ENCODE measurements at regions not wholly inside any gene's neighbourhood (a gene's known extent, or its start where the extent isn't known, plus 50 kb on each side); places are given as distances from the start of the nearest gene placed in this dataset.

DNA sequence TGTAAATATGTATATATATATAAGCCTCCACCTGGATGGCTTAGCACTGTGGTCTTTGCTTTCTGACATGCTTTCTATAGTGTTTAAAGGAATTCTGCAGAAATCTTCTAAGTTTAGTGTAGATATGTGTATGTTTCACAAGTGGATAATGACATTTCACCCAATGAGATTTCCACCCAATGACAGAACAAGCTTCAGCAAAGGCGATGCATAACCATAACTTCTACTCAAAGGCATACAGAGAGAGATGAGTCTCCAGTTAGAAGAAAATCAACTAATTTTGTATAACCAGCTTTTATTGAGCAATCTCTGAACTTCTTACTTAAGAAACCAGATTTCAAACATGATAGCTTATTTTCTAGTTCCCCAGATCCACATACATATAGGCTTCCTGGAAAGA lies 134.0 kb downstream of the DYRK2 start (continued):
- TF ChIP-seq SIN3A (conservative IDR thresholded peaks at IDR 0.05 in 1 of 2, IDR thresholded peaks at IDR 0.05 in 1 of 2; ENCODE audit: low read depth in 1 of 2, low read length in 2 of 2) = no peak
- TF ChIP-seq TCF12 (IDR thresholded peaks at IDR 0.05; ENCODE audit: low read depth, low read length) = no peak
- TF ChIP-seq FOSL1 (IDR thresholded peaks at IDR 0.05; ENCODE audit: insufficient read depth, low read depth, low read length) = no peak
- no peak for TF ChIP-seq POLR2AphosphoS5 (IDR thresholded peaks at IDR 0.05; ENCODE audit: low read depth, low read length)

Measured in H1 (cell line).